GM18907 (cell line): ENCODE measurements at regions not wholly inside any gene's neighbourhood (a gene's known extent, or its start where the extent isn't known, plus 50 kb on each side); places are given as distances from the start of the nearest gene placed in this dataset.
A peak's percentile ranks its signal among the peaks of the same experiment; 100 is the strongest.
"Not testable (repeated sequence)": the region's sequence is repeated elsewhere in the genome, so short reads cannot be mapped to it uniquely, and the experiment has no call there.

Source experiments
- ATAC-seq: cut with Tn5 transposase; IDR thresholded peaks from one replicate; pipeline ENCODE4 v1.9.1; 2021; ENCODE audit warnings: mild to moderate bottlenecking, moderate library complexity; ENCODE audit not compliant: unreplicated experiment

DNA sequence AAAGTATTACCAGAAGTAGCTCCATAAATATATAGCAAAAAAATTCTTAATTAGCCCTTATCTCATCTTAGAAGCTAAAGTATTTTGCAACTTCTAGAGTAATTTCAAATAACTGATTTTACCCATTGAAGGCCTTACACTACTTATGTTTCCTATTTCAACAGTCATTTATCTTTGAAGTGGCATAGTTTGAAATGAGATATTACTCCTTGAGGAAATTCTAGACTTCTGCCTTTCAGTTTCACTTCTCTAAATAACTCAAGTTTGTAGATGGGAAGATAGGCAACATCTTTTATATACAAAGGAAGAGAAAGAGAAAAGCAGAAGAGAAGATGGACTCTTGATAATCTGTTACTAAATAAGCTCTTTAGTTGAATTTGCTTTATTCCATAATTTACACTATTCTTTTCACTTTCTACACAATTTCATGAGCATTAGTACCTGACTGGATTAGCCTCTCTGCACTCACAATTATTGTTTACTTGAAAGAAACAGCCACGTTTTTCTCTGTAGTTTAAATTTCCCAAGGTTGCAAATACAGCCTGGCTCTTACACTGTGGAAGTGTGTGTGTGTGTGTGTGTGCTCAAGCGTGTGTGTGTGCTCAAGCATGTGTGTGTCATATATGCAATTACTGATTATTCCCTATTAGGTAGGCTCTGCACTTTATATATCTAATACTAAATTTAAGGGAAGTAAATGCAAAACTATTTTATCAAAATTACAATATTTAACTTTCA, 60.6 kb upstream of the EMB start:
- ATAC-seq = peak; percentile 99

DNA sequence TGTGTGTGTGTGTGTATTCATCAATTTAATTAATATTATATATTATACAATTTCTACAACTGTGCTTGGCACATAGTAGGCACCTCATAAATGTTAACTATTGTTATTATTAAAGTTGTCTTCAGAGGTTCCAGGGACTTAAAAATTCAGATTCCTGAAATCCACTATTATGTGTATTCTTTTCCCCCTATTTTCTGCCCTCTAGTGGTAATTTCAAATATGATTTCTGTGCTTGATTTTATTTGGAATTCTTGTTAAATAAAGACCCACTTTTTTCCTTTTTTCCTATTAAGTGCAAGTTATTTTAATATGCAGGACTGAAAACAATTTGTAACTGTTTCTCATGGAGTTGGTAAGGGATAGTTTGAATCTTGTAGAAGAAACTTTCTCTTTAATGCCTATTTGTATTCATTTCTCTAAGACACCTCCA, 72.0 kb upstream of the EMB start:
- ATAC-seq = not testable (repeated sequence)

DNA sequence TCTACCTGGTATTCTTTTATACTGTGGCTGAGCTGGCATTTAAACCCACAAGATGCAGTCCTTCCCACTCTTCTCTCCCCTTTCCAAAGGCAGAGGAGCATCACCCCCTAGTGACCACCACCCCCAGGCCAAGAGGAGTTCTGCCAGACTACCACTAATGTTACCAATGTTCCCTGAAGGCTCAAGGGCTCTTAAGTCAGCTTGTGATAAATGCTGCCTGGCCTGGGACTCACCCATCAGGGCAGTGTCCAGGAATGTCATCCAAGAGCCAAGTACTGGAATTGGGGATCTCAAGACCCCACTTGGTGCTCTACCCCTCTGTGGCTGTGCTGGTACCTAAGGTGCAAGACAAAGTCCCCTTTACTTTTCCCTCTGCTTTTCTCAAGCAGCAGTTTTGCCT, 80.0 kb upstream of the EMB start:
- ATAC-seq = not testable (repeated sequence)

DNA sequence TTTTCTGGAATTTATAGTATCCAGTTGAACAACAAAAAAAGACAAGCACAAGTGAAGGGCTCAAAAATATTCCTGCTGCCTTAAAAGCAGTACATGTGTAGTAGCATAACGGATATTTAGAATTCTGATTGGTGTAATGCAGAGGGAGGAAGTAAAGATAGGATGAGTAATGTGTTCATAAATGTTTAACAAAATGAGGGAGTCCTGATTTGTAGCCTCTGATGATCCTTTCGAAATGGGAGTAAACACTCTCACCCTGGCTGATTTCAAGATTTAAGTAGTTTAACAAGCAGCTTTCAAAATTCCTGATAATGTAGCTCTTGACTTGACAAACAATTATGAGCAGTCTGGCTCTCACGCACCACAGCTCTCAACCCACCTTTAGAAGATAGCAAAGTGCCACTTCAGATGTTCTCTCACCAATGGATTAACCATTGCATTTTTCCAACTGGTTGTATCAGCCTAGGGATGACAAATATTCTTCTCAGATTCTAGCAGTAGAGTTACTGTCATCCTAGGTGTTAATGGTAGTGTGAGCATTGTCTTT, 86.5 kb upstream of the EMB start:
- not testable (repeated sequence) for ATAC-seq

DNA sequence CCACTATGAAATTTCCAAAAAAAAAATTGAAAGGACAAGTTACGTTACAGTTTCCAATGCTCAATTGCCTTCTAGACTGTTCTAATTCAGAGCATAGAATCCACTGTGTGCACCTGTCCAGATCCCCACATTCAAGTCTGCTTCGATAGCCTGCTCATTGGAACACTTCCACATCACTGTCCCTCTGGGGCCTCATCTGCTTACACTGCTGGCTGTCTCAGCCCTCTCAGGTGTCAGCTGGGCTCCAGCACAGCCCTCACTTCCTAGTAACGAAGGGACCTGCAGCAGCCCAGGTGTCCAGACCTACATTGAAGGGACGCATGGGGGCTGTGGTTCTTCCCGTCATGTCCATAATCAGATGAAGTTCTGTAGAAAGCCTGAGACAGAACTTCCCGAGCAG, 94.3 kb upstream of the EMB start:
- no peak for ATAC-seq

DNA sequence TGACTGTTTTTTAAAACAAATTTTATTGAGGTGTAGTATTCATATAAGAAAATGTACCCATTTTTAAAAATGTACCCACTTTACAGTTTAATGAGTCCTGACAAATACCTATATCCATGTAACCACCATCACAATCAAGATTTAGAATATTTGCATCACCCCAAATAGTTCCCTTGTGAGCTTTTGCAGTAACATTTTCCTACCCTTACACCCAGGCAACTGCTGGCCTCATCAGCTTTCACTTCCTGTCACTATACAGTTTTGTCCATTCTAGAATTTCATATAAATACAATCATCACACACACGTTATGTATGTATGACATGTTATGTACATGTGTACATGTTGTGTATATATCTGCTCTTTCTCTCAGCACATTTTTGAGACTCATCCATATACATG, 96.4 kb upstream of the EMB start:
- ATAC-seq = not testable (repeated sequence)

DNA sequence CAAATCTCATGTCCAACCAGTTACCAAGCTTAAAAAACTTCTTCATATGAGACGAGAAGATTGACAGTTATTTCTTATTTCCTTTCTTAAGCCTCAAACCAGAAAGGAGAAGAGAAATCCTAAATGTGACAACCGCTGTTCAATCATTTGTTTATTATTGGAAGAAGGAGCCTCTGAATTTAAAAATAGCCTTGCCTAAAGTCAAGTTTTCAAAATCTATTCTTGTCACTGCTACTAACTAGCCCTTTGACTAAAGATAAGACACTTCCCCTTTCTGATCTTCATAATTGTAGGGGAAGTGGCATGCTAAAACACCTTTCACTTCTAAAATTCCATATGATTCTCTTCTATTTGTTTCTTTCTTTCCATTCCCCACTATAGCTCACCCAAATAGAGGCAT, 106.2 kb upstream of the EMB start:
- peak; percentile 84 for ATAC-seq

DNA sequence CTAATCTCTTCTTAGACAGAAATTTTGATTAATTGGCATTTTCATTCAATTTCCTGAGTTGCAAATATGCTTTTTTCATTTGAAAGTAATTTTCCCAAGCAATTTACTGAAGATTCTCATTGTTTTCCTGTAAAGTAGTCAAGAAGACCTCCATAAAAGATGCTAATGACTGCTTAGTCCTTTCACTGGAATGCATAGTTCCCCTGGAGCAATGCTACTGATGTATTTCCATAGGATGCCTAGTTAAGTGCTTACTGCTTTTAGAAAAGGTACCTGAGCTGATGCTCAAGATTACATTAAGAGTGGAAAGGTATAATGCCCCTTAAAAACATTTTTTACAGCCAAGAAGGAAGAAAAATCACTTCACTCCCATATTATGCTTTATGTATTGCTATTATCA, 109.2 kb upstream of the EMB start:
- ATAC-seq = no peak

DNA sequence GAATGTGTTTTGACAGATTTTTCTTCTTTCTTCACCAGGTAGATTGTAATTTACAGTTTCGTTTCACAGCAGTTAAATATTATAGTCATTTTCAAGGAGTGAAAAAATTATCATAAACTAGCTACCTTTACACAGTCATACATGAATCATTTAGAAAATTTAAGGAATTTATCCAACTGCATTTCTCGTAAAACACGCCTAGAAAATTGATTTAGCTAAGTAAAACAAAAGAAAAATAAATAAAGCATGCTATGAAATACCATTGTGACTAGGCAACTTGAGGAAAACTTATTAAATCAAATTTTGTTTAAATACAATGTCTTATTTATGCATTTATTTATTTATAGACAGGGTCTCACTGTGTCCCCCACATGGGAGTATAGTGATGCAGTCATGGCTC, 109.9 kb upstream of the EMB start:
- no peak for ATAC-seq

DNA sequence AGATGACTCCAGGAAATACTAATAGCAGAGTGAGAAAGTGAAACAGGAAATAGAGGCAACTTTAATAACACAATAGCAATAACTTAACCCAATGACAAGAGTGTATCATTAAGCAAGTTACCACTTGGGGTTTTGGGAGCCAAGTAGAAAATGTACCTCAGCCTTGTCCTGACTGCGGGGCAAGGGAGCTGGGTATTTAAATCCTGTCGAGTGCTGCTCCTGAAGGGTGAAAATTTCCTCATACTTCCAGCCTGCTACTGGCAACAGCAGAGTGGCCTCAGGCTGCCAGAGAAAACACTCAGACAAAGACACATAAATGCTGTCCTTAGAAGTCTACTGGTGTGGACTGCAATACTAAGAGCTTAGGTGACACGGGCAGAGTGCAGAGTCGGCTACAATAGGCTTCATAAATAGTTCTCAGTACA, 112.5 kb upstream of the EMB start:
- no peak for ATAC-seq

DNA sequence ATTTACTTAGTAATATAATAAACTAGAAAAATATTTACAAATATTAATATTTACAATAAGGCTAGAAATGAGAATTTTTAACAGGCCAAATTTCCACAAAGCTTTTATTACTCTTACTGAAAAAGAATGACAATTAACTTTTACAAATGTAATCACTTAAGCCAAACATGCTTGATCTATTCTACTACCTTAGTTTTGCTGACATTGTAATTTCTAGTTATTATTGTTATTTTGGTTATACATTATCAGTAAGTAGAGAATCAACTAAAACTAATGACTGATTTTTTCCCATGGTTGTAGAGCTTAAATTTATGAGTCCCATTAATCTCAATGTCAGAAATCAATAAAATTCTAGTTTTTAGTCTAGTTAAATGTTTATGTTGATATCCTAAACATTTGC, 107.8 kb upstream of the PARP8 start:
- ATAC-seq = not testable (repeated sequence)

DNA sequence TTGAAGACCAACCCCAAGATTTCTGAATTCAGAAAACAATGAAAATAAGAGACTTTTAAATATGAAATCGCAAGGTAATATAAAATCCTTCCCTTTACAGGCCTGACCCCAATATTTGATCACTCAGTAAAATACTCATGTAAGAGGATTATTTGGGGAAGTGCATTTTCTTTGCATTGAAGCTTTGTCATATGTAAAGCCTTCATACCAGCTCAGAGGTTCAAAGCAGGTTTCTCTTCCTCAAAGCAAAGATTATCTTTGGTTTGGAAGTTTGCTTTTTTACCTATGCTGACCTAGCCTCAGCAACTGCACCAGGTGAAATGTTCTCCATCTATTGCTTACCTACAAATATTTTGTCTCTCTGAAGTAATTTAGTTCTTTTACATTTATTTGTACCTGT, 106.5 kb upstream of the PARP8 start:
- ATAC-seq = no peak

DNA sequence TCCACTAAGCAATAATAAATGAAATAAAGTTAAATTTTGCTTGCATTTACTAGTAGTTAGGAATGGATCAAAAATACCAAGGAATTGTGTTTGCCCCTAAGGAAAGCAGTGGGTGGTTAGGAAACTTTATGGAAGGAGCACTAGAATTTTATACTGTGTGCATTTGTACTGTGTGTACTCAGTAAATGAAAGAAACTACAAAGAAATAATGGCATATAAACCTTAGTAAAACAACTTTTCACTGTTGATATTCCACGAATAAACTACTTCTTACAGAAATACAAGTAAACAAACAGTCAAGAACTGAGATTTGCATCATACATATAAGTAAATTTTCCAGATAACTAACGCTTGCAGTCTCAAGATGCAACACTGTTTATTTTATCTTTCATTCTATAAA, 103.7 kb upstream of the PARP8 start:
- ATAC-seq = no peak

DNA sequence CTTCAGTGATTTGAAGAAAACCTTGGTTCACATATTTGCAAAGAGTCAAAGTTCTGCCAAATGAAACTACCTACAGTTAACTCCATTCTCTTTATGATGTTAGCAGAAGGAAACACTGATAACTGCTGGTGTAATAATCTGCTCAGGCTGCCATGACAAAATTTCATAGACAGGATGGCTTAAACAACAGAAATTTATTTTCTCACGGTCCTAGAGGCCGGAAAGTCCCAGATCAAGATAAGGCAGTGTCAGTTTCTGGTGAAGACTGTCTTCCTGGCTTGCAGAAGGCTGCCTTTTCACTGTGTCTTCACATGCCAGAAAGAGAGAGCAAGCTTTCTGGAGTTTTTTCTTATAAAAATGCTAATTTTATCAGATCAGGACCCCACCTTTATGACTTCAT, 102.4 kb upstream of the PARP8 start:
- peak; percentile 94 for ATAC-seq

DNA sequence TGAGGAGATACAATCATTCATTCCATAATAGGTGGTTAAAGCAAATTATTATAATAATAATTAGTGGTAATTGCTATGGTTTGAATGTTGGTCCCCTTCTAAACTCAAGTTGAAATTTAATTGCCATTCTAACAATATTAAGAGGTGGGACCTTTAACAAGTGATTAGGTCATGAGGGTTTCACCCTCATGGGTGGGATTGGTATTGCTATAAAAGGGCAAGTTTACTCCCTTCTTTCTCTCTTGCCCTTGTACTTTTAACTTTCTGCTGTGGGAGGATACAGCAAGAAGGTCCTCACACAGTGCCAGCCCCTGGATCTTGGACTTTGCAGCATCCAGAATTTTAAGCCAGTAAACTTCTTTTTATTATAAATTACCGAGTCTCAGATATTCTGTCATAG, 101.9 kb upstream of the PARP8 start:
- peak; percentile 53 for ATAC-seq

DNA sequence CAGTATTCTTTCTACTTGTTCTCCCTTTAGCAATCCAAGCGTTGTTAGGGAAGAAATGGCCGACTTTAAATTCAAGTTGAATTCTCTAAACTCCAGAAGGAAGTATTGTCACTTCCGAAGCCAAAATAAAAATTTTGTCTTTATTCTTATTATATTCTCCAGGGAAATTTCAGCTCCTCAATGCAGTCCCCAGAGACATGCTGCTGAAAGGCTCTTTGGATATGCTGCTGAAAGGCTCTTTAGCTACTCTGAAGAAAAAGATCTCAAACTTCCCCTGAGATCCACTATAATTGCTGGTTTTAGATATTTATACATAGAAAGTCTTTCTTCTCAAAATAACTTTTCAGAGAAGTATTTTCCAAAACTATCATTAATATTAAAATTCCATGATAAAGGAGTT, 92.3 kb upstream of the PARP8 start:
- ATAC-seq = no peak

DNA sequence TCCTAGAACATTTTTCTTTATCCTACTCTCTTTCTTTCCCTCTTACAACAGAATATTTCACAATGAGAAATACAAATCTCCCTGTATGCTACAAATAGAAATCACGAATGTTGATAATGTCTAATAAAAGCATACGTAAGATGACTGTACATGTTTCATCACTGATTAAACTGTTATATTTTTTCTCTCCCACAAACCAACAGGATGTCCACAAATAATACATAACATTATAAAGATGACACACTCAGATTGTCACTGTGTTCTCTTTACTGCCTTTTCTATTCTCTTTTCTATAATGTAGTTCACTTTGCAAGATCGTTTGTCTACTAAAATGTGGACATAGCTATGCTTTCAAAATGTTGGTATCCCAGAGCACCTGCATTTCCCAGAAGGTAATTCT, 90.7 kb upstream of the PARP8 start:
- no peak for ATAC-seq

DNA sequence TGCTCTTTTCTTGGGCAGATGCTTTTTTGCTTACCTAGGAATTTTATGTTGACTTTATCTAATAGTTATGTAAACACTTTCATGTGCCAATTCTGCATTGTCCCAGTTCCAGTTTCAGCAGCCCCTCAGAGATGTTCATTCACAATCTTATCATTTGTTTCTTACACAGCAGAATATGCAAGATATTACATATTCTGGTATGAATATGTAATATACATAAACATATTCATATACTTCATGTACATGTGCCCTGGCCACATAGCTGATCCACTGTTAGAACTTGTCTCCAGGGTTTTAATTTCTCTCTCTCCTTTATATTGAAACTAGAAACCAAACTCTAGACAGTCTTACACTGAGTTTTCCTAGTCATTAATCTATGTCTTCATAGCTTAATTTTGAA, 90.2 kb upstream of the PARP8 start:
- peak; percentile 26 for ATAC-seq

DNA sequence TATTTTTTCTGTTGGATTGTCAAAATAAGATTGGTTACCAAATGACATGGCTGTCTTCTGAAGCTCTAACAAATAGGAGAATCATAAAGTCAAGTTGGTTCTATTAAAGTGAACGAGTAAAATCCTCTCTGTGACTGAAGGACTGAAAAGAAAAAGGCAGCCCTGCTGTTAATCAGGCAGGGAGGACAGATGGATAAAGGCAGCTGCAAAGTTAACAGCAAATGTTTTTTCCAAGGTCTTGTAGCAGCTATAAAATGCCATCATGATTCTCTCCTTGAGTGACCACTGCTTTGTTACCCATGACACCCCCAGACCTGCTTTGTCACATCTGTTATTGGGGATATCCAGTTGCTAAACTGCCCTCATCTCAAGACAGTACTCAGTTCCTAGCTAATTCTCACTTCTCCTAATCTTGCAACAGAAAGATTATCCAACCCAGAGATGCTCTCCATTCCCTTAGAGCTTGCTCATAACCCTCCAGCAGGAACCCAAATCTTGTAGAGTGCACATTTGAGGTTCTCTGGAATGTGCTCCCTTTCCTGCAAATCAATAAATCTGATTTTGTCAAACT, 89.7 kb upstream of the PARP8 start:
- ATAC-seq = peak; percentile 47

DNA sequence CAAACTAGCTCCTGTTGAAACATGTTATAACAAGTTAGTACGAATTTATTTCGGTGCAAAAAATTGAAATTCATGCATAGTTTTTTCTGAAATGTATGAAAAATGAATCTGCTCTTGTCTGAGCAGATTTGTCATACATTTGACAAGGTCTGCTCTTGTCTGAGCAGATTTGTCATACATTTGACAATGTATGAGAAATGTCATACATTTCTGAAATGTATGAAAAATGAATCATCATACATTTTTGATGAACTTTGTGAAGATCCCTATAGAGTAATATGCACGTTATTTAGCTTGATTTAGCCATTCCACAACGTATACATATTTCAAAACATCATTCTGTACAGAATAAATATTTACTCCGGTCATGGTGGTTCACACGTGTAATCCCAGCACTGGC, 85.9 kb upstream of the PARP8 start:
- ATAC-seq = no peak

DNA sequence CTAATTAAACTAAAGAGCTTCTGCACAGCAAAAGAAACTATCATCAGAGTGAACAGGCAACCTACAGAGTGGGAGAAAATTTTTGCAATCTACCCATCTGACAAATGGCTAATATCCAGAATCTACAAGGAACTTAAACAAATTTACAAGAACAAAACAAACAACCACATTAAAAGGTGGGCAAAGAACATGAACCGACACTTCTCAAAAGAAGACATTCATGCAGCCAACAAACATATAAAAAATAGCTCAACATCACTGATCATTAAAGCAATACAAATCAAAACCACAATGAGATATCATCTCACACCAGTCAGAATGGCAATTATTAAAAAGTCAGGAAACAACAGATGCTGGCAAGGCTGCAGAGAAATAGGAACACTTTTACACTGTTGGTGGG, 84.6 kb upstream of the PARP8 start:
- ATAC-seq = not testable (repeated sequence)

DNA sequence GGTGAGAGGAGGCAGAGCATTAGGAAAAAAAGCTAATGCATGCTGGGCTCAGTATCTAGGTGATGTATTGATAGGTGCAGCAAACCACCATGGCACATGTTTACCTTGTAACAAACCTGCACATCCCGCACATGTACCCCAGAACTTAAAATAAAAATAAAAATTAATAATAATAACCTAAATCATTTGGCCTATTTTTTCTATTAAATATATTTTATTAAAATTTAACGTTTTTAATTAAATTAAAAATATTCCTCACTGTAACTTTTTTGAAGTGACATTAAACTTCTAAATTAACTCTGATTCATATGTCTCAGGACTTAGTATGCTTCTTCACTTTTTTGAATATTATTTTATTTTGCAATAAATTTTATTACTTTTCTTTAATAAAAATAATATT, 83.7 kb upstream of the PARP8 start:
- no peak for ATAC-seq

DNA sequence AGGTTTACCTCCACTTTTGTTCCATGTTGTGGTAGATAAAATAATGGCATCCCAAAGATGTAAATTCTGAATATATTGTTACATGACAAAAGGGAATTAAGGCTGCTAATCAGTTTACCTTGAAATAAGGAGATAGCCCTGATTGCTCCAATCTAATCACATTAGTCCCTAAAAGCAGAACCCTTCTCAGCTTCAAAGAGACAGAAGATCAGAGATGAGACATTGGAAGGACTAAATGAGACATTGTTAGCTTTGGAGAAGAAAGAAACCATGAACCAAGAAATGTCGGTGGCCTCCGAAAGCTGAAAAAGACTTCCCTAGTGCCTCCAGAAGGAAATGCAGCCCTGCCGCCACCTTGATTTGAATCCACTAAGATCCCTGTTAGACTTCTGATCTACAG, 82.8 kb upstream of the PARP8 start:
- no peak for ATAC-seq
